ENCODE measurements at regions not wholly inside any gene's neighbourhood (a gene's known extent, or its start where the extent isn't known, plus 50 kb on each side); places are given as distances from the start of the nearest gene placed in this dataset.

GRCh38 chr12:59158066-59158465, 237.8 kb upstream of the LRIG3 start:
- H3K9ac ChIP-seq (ENCODE audit: control insufficient read depth, insufficient read depth, low read length), result no peak overlapping the region
- BruUV-seq (replicated peaks), result no TSS peak
- in situ Hi-C loops (cut with MboI), result loop anchor here (5.0 to 10.0 kb wide), 2 partner anchors 616 to 1173 kb away; no protein-coding TSS in a partner anchor
- H3K4me3 ChIP-seq, result no peak overlapping the region
- no peaks in the 10 kb centered on the region for H4K20me1 ChIP-seq (ENCODE audit: control insufficient read depth, insufficient read depth)
- 0% methylated on average over 3 of the region's 3 CpGs for WGBS (ENCODE audit: insufficient coverage, insufficient replicate concordance, low lambda C conversion rate, missing lambda C conversion rate)
- H2AFZ ChIP-seq (ENCODE audit: control insufficient read depth, low read depth, low read length), result no peak overlapping the region
- POLR2A ChIA-PET, result no interaction called here
- FAIRE-seq (no peak), DNase-seq (ENCODE audit: low read depth, low spot score) (no peak), ATAC-seq (no peak)
- SMC1A ChIA-PET (ENCODE audit: uncharacterized antibody, unreplicated experiment), result interaction anchor here (0.6 to 2.1 kb wide), 2 partner anchors 8 to 251 kb away, joined by 3 to 6 read pairs; no protein-coding TSS in a partner anchor
- no peaks in the 10 kb centered on the region for H3K27me3 ChIP-seq (replicated peaks in 1 of 2; ENCODE audit: control insufficient read depth in 2 of 2, insufficient read depth in 2 of 2, low read length in 1 of 2)
- TF ChIP-seq SIN3A (IDR thresholded peaks at IDR 0.05; ENCODE audit: low read depth, low read length), result no peak
- TF ChIP-seq, protein P1, sequence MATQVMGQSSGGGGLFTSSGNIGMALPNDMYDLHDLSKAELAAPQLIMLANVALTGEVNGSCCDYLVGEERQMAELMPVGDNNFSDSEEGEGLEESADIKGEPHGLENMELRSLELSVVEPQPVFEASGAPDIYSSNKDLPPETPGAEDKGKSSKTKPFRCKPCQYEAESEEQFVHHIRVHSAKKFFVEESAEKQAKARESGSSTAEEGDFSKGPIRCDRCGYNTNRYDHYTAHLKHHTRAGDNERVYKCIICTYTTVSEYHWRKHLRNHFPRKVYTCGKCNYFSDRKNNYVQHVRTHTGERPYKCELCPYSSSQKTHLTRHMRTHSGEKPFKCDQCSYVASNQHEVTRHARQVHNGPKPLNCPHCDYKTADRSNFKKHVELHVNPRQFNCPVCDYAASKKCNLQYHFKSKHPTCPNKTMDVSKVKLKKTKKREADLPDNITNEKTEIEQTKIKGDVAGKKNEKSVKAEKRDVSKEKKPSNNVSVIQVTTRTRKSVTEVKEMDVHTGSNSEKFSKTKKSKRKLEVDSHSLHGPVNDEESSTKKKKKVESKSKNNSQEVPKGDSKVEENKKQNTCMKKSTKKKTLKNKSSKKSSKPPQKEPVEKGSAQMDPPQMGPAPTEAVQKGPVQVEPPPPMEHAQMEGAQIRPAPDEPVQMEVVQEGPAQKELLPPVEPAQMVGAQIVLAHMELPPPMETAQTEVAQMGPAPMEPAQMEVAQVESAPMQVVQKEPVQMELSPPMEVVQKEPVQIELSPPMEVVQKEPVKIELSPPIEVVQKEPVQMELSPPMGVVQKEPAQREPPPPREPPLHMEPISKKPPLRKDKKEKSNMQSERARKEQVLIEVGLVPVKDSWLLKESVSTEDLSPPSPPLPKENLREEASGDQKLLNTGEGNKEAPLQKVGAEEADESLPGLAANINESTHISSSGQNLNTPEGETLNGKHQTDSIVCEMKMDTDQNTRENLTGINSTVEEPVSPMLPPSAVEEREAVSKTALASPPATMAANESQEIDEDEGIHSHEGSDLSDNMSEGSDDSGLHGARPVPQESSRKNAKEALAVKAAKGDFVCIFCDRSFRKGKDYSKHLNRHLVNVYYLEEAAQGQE (IDR thresholded peaks at IDR 0.05; ENCODE audit: low read depth, low read length), result no peak
- no peak for TF ChIP-seq TARDBP (IDR thresholded peaks at IDR 0.05; ENCODE audit: borderline replicate concordance)
- no peak for TF ChIP-seq CBX3 (IDR thresholded peaks at IDR 0.05; ENCODE audit: borderline replicate concordance, low read depth)
- no peak for TF ChIP-seq TAF1 (IDR thresholded peaks at IDR 0.05; ENCODE audit: borderline replicate concordance, low read depth, low read length)
- no peak overlapping the region for H3K4me2 ChIP-seq (ENCODE audit: control insufficient read depth, insufficient read depth)
- H3K9me3 ChIP-seq (replicated peaks; ENCODE audit: control insufficient read depth, insufficient read depth, low read length), result no peaks in the 10 kb centered on the region
- RAD21 ChIA-PET (ENCODE audit: unreplicated experiment), result no interaction called here
- no peaks in the 10 kb centered on the region for H3K36me3 ChIP-seq (ENCODE audit: control insufficient read depth in 2 of 2, insufficient read depth in 2 of 2, low read length in 1 of 2)
- H3K79me2 ChIP-seq (ENCODE audit: control insufficient read depth, insufficient read depth, low read length), result no peaks in the 10 kb centered on the region
- CTCF ChIA-PET, result interaction anchor here (0.5 to 2.1 kb wide), 4 partner anchors 8 to 199 kb away, joined by 3 to 12 read pairs (median 4); no protein-coding TSS in a partner anchor
- H3K27ac ChIP-seq (ENCODE audit: control insufficient read depth, insufficient read depth), result no peak overlapping the region
- intact Hi-C loops (cut with micrococcal nuclease; ENCODE audit: unreplicated experiment), result loop anchor here (10.0 kb wide), 1 partner anchor 1173 kb away; no protein-coding TSS in a partner anchor
- H3K4me1 ChIP-seq (ENCODE audit: control insufficient read depth, insufficient read depth, low read length), result no peaks in the 10 kb centered on the region

Measured in GM12878 (cell line).